NCI-H2029 treated with DMSO at 0.1 percent for 48 hours (cell line): ENCODE measurements at regions not wholly inside any gene's neighbourhood (a gene's known extent, or its start where the extent isn't known, plus 50 kb on each side); places are given as distances from the start of the nearest gene placed in this dataset.
"Not testable (repeated sequence)": the region's sequence is repeated elsewhere in the genome, so short reads cannot be mapped to it uniquely, and the experiment has no call there.

Experiments
- DNase-seq: peaks from one replicate; lab custom pipeline; 2025; lab: John Stamatoyannopoulos, UW

DNA sequence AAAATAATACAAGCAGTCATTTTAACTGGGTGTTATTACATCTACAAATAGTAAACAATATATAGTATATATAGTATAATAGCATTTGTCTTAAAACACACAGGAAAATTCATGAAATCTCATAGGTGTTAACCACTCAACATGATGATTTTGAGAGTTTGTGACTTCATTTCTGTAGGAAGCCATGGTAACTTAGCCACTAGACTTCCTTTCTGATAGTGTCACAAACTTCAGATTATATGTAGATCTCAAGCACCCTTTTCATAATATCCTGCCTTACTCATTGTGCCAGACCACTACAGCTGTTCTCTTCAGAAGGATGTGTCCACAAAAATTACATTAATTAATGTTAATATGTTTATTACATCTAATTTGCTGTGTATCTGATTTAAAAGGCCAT, 1250.6 kb downstream of the ADGRL3 start:
- DNase-seq = no peak

GRCh38 chr4:62449538-62449937, 1249.4 kb downstream of the ADGRL3 start:
- DNase-seq = no peak

GRCh38 chr4:62448911-62449310, 1248.8 kb downstream of the ADGRL3 start:
- no peak for DNase-seq

GRCh38 chr4:62439051-62439450, 1238.9 kb downstream of the ADGRL3 start:
- DNase-seq = no peak

DNA sequence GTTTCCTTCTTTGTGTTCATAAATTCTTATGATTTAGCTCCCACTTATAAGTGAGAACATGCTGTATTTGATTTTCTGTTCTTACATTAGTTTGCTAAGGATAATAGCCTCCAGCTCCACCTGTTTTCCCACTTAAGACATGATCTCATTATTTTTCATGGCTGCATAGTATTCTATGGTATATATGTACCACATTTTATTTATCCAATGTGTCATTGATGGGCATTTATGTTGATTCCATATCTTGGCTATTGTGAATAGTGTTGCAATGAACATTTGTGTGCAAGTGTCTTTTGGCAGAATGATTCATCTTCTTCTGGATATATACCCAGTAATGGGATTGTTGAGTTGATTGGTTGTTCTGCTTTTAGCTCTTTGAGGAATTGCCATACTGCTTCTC, 1234.8 kb downstream of the ADGRL3 start:
- DNase-seq = no peak

- DNase-seq = not testable (repeated sequence)
Observed at GRCh38 chr4:62431513-62432231, 1231.5 kb downstream of the ADGRL3 start.

DNA sequence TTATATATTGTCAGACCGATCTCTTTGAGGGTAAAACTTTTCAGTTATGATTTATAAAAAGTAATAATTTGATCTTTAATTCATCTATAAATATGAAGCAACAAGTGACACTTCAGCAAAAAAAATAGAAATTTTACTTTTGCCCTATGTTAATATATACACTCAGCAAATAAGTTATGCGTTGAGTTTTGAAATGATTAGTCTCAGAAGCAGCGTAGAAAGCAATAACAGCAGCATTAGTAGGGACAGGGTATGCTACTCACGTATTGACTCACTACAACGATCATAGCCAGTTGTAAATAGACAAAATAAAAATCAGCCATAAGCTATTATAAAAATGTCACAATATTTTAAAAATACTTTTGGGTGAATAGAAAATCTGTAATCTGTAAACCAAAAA, 1229.2 kb downstream of the ADGRL3 start:
- no peak for DNase-seq

DNA sequence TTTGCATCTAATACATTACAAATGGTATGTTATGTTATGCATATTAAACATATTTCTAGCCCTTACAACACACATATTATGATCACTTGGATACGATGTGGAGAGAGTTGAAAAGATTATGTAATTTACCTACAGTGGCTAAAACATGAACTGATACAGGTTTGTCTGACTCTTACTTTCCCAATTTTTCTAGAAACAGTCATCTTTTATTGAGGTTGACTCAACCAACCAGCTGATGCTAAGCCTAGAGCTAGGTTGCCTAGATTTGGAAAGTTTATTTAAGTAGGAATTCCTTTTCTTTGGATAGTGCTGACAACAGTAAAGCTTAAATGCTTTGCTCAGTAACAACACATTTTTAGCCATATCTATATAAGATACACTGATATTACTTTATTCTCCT, 1215.1 kb downstream of the ADGRL3 start:
- DNase-seq = no peak

DNA sequence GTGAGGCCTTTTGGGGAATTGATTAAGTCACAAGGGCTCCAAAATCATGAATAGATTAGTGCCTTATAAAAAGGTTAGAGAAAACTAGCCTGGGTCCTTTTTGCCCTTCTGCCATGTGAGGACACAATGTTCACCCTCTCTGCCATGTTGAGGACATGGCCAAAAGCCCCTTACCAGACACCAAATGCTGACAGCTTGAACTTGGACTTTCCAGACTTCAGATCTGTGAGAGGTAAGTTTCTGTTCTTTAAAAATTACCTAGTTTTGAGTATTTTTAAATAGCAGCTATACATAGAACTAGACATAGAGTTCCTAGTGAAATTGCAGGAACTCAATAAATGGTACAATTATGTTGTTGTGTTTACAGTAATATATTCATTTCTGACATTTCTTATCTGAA, 1214.4 kb downstream of the ADGRL3 start:
- DNase-seq = no peak

- DNase-seq = no peak
Observed at GRCh38 chr4:62410371-62411003, 1210.4 kb downstream of the ADGRL3 start.

- no peak for DNase-seq
Observed at GRCh38 chr4:62408454-62408853, 1208.3 kb downstream of the ADGRL3 start.

DNA sequence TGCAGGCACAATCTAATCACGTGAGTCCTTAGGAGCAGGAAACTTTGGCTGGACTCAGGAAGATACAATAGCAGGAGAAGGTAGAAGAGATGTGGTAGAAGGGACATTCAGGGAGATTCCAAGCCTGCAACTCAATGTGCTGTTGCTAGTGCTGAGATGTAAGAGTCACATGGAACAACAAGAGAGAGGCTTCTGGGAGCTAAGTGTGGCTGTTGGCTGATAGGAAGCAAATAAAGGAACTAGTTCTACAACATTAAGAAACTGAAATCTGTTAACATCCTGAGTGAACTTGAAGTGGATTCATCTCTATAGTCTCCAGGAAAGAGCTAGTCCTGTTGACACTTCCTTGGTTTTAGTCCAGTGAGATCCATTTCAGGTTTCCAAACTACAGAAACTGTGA, 1207.4 kb downstream of the ADGRL3 start:
- DNase-seq = no peak

DNA sequence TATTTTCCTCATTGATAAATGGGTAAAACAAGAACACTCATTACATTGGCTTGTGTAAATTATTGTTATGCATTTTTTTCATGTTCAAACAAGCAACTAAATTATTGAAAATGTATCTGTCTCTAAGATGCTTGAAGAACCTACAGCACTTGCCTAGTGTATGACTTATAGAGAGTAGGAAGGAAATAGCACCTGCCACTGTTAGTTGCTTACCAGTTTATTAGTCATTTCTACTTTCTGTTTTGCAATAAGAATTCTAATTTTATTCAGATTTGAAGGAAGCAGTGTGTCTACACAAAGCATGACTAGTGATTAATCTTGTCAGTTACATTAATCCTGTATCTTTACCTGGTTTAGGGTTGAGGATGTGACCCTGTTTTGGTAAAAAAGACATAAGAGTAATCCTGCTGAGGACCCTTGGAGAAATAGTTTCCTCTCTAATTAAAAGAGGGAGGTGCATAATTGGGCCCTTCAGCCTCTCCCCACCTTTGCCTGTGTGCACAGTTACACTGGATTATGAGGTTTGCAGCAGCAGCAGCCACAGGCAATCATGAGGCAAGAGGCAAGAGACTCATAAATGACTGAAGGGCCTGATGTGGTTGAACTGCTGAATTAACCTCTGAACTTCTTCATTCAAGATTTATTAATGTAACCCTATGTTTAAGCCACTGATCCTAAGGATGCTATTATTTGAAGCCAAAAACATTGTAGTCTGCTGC, 1202.1 kb downstream of the ADGRL3 start:
- no peak for DNase-seq

GRCh38 chr4:62399242-62399641, 1199.1 kb downstream of the ADGRL3 start:
- no peak for DNase-seq

- DNase-seq = no peak
Observed at GRCh38 chr4:62398318-62398717, 1198.2 kb downstream of the ADGRL3 start.

GRCh38 chr4:62394766-62395165, 1194.6 kb downstream of the ADGRL3 start:
- DNase-seq = no peak

DNA sequence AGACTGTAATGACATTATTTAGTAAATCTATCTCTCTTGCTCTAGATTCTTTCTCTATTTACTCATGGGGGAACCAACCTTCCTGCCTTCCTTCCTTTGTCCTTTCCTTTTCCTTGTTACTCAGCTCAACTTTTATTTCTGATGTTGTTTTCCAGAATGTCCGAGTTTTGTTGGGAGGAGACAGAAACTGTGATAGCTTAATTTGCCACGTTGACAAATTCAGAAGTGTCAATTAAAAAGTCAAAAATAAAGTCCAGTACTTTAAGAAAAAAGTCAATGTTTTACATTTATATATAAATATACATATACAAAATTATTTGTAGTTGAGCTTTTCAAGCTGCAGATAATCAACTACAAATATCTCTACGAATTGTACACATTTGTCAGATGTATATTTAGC, 1187.7 kb downstream of the ADGRL3 start:
- DNase-seq = no peak

- DNase-seq = no peak
Observed at GRCh38 chr4:62377700-62378099, 1177.6 kb downstream of the ADGRL3 start.

- no peak for DNase-seq
Observed at GRCh38 chr4:62377245-62377644, 1177.1 kb downstream of the ADGRL3 start.

DNA sequence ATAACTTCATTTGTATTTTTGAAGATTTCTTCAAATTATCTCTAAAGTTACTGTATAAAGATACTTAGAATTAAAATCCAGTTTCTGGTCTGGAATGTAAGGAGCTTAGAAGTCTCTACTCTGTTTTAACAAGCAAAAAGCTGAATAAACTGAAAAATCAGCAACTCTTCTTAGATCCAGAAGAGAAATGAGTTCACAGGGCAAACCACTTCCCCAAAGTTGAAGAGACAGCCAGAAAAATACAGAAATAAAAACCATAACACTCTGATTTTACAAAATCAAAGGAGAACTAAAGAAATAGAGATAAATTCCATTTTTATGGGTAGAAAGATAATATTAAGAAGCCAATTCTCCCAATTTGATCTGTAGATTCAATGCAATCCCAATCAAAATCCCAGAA, 1166.8 kb downstream of the ADGRL3 start:
- DNase-seq = no peak

DNA sequence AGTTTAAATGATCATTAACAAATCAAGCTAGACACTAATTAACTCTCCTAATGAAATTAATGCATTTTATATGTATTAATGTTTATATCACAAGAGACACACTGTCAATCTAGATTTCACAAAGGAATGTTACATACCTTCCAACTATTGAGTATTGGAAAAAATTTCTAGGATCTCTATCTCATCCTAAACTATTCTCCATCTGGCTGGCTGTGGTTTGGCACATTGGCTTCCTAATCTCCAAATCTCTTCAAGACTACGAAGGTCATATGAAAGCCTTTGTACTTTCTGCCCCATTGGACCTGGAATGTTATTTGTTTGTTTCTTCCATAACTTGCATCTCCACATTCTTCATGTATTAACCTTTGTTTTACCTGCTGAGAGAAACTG, 1160.0 kb downstream of the ADGRL3 start:
- DNase-seq = no peak

DNA sequence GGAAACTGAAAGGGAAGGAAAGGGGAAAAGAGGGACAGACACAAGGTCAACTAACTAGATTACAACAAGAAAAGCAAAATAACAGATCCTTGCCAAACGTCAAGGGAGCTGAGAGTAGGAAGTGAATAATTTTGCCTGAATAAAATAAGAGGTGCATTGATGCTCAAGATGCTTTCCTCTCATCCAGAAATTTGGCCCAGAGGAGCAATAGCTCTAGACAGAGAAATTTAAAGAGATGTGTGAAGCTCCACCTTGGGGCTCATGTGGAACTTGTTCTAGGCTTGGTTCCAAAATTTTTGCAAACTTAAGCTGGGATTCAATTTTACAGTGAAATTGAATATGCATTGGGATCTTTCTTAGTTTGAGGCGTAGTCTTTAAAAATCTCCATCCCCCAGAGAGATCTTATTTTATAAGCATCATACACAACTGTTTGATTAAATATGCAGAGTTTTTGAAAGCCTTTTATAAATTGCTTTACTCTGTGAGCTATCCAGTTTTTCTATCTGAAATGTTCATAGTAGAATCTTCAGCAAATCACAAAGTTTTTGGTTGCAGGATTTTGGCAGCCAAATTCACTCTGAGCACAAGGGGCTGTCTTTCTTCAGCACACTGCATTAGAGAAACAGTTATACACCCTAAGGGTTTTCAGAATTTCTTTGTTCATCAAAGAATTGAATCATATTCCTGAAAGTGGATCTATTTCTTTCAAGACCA, 1159.5 kb downstream of the ADGRL3 start:
- DNase-seq = no peak

GRCh38 chr4:62344915-62345314, 1144.8 kb downstream of the ADGRL3 start:
- DNase-seq = no peak
